ENCODE measurements at regions not wholly inside any gene's neighbourhood (a gene's known extent, or its start where the extent isn't known, plus 50 kb on each side); places are given as distances from the start of the nearest gene placed in this dataset.

GRCh38 chr6:115629415-115629814 lies 431.3 kb downstream of the FRK start:
- TF ChIP-seq CTCF (IDR thresholded peaks at IDR 0.05; ENCODE audit: low read depth, low read length): no peak
- H3K4me3 ChIP-seq (ENCODE audit: low read depth, low read length): no peak overlapping the region
- in situ Hi-C loops (cut with HindIII; ENCODE audit: low sequenced_read_pairs): no loop called here
- DNase-seq (ENCODE audit: low read depth, low spot score): no peak

- in situ Hi-C loops (cut with HindIII; ENCODE audit: low sequenced_read_pairs): no loop called here
- TF ChIP-seq CTCF (IDR thresholded peaks at IDR 0.05; ENCODE audit: low read depth, low read length): no peak
- no peak overlapping the region for H3K4me3 ChIP-seq (ENCODE audit: low read depth, low read length)
- peak; percentile 28 for DNase-seq (ENCODE audit: low read depth, low spot score)
These were observed 442.4 kb downstream of the FRK start for GRCh38 chr6:115618256-115618655.

GRCh38 chr6:115617031-115617430 lies 443.7 kb downstream of the FRK start:
- no peak for TF ChIP-seq CTCF (IDR thresholded peaks at IDR 0.05; ENCODE audit: low read depth, low read length)
- in situ Hi-C loops (cut with HindIII; ENCODE audit: low sequenced_read_pairs): no loop called here
- no peak overlapping the region for H3K4me3 ChIP-seq (ENCODE audit: low read depth, low read length)

GRCh38 chr6:115613488-115613887 lies 447.2 kb downstream of the FRK start:
- no peak overlapping the region for H3K4me3 ChIP-seq (ENCODE audit: low read depth, low read length)
- peak; percentile 92 for DNase-seq (ENCODE audit: low read depth, low spot score)
- in situ Hi-C loops (cut with HindIII; ENCODE audit: low sequenced_read_pairs): no loop called here
- TF ChIP-seq CTCF (IDR thresholded peaks at IDR 0.05; ENCODE audit: low read depth, low read length): no peak

More at GRCh38 chr6:115617031-115617430, 443.7 kb downstream of the FRK start:
- no peak for DNase-seq (ENCODE audit: low read depth, low spot score)

- in situ Hi-C loops (cut with HindIII; ENCODE audit: low sequenced_read_pairs): no loop called here
These were observed 447.8 kb downstream of the FRK start for GRCh38 chr6:115612796-115613479.

GRCh38 chr6:115612216-115612615 lies 448.5 kb downstream of the FRK start:
- no peak overlapping the region for H3K4me3 ChIP-seq (ENCODE audit: low read depth, low read length)
- TF ChIP-seq CTCF (IDR thresholded peaks at IDR 0.05; ENCODE audit: low read depth, low read length): no peak
- no peak for DNase-seq (ENCODE audit: low read depth, low spot score)
- in situ Hi-C loops (cut with HindIII; ENCODE audit: low sequenced_read_pairs): no loop called here

More at GRCh38 chr6:115612796-115613479, 447.8 kb downstream of the FRK start:
- H3K4me3 ChIP-seq (ENCODE audit: low read depth, low read length): no peak overlapping the region
- DNase-seq (ENCODE audit: low read depth, low spot score): no peak
- no peak for TF ChIP-seq CTCF (IDR thresholded peaks at IDR 0.05; ENCODE audit: low read depth, low read length)

Data from astrocyte of the spinal cord (primary cell).